Spleen (tissue), 11 donors: ENCODE measurements at regions not wholly inside any gene's neighbourhood (a gene's known extent, or its start where the extent isn't known, plus 50 kb on each side); places are given as distances from the start of the nearest gene placed in this dataset.
A peak's percentile ranks its signal among the peaks of the same experiment; 100 is the strongest.

Experiments
- DNase-seq: peaks from one replicate; pipeline ENCODE4 v3.0.0-alpha.2; 2020
- H3K27ac ChIP-seq, 8 donors: fragments of 200-600 bp; sonication (generic) in 7 of 8; 1 replicate in 4 of 8; 2 replicates in 4 of 8; pipeline versions ENCODE4 v1.5.0 to v1.8.0; 2016 to 2021; ENCODE audit warnings: inconsistent platforms in 4 of 8, mild to moderate bottlenecking in 4 of 8, moderate library complexity in 1 of 8
- H3K27me3 ChIP-seq, 7 donors: fragments of 200-600 bp; sonication (generic) in 6 of 7; replicated peaks in 1 of 7; 1 replicate in 4 of 7; 2 replicates in 3 of 7; pipeline versions ENCODE4 v1.5.0 to v1.8.0; 2016 to 2021; ENCODE audit warnings: inconsistent platforms in 3 of 7, mild to moderate bottlenecking in 1 of 7
- H3K36me3 ChIP-seq, 6 donors: fragments of 200-600 bp; sonication (generic) in 5 of 6; 1 replicate in 4 of 6; 2 replicates in 2 of 6; pipeline versions ENCODE4 v1.5.0 to v1.8.0; 2016 to 2021; ENCODE audit warnings: inconsistent platforms in 2 of 6
- H3K4me1 ChIP-seq, 6 donors: fragments of 200-600 bp; sonication (generic) in 5 of 6; 1 replicate in 3 of 6; 2 replicates in 3 of 6; pipeline versions ENCODE4 v1.5.0 to v1.8.0; 2016 to 2021; ENCODE audit warnings: inconsistent platforms in 3 of 6
- H3K4me3 ChIP-seq, 8 donors: fragments of 200-600 bp; sonication (generic) in 7 of 8; 1 replicate in 4 of 8; 2 replicates in 4 of 8; pipeline versions ENCODE4 v1.5.0 to v1.8.0; 2016 to 2021; ENCODE audit warnings: inconsistent platforms in 4 of 8, mild to moderate bottlenecking in 4 of 8, moderate library complexity in 2 of 8
- H3K9me3 ChIP-seq, 8 donors: fragments of 200-600 bp; sonication (generic) in 7 of 8; 1 replicate in 4 of 8; 2 replicates in 4 of 8; pipeline versions ENCODE4 v1.5.0 to v1.8.0; 2016 to 2021; ENCODE audit warnings: inconsistent platforms in 4 of 8
- POLR2A ChIP-seq, 3 donors: fragments of 450-650 bp; IDR thresholded peaks; one replicate each; pipeline ENCODE4 v1.5.1; 2017; ENCODE audit warnings: antibody characterized with exemption in 3 of 3, mild to moderate bottlenecking in 1 of 3
- POLR2AphosphoS5 ChIP-seq, 3 donors: sonication (generic); formaldehyde crosslinking; IDR thresholded peaks; one replicate each; pipeline ENCODE4 v1.5.1; 2017; ENCODE audit warnings: antibody characterized with exemption in 3 of 3
- WGBS, 5 donors: extraction: QIAGEN DNeasy Blood & Tissue Kit in 3 of 5; methylation state at CpG; one replicate each; pipeline versions ENCODE4 v1.1.5 to v1.1.7; 2013 to 2018; 5-methylcytosine and 5-hydroxymethylcytosine counted together
- intact Hi-C: fragments of 100-400 bp; cut with DNase I; formaldehyde crosslinking; loops from one replicate; pipeline ENCODE4 v1.15.0; 2023; ENCODE audit warnings: low total_unique reads
- TF ChIP-seq, protein P1 (sequence below), 11 experiments: fragments of 200-600 bp in 7 of 11; fragments of 450-650 bp in 4 of 11; sonication (generic) in 4 of 11; IDR thresholded peaks in 8 of 11; conservative IDR thresholded peaks in 3 of 11; 1 replicate in 7 of 11; 2 replicates in 4 of 11; pipeline versions ENCODE4 v1.4.0 to v1.8.0; 2016 to 2021; ENCODE audit warnings: antibody characterized with exemption in 11 of 11, inconsistent platforms in 4 of 11, mild to moderate bottlenecking in 1 of 11
- donor health status: healthy with polysubstance abuse.
- donor health status: DM: no; HTN: no; CAD: no; lungs with moderate emphysema.
- donor health status: DM: no; HTN: no; CAD: no.
- donor health status: Bipolar disorder and iron deficiency.
- donor health status: healthy.
- donor health status: DM: no; HTN: no; CAD: no.
- donor health status: DM: yes; HTN: yes; CAD: no.

GRCh38 chr20:22248051-22248667, 336.2 kb downstream of the FOXA2 start:
- intact Hi-C loops = no loop called here
- no peak overlapping the region for H3K27ac ChIP-seq
- H3K4me3 ChIP-seq = no peak overlapping the region
- H3K4me1 ChIP-seq = no peaks in the 10 kb centered on the region
- TF ChIP-seq, protein P1, sequence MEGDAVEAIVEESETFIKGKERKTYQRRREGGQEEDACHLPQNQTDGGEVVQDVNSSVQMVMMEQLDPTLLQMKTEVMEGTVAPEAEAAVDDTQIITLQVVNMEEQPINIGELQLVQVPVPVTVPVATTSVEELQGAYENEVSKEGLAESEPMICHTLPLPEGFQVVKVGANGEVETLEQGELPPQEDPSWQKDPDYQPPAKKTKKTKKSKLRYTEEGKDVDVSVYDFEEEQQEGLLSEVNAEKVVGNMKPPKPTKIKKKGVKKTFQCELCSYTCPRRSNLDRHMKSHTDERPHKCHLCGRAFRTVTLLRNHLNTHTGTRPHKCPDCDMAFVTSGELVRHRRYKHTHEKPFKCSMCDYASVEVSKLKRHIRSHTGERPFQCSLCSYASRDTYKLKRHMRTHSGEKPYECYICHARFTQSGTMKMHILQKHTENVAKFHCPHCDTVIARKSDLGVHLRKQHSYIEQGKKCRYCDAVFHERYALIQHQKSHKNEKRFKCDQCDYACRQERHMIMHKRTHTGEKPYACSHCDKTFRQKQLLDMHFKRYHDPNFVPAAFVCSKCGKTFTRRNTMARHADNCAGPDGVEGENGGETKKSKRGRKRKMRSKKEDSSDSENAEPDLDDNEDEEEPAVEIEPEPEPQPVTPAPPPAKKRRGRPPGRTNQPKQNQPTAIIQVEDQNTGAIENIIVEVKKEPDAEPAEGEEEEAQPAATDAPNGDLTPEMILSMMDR (IDR thresholded peaks at IDR 0.05 in 8 of 11, conservative IDR thresholded peaks at IDR 0.05 in 3 of 11) = peak in 3 of 11 experiments; percentile 16 to 25 (median 19)
- no peak for TF ChIP-seq POLR2AphosphoS5 (IDR thresholded peaks at IDR 0.05)
- WGBS, 5 donors = 33 to 43% (median 39%) methylated on average over 5 of the region's 5 CpGs
- no peaks in the 10 kb centered on the region for H3K9me3 ChIP-seq
- no peak for DNase-seq
- H3K27me3 ChIP-seq = no peaks in the 10 kb centered on the region
- no peaks in the 10 kb centered on the region for H3K36me3 ChIP-seq

- Histone ChIP-seq H3K9me3 (no peaks in the 10 kb centered on the region), H3K4me3 (no peak overlapping the region), H3K36me3 (no peaks in the 10 kb centered on the region), H3K27me3 (no peaks in the 10 kb centered on the region), H3K27ac (no peak overlapping the region), H3K4me1 (no peaks in the 10 kb centered on the region)
- TF ChIP-seq, protein P1 (IDR thresholded peaks at IDR 0.05 in 8 of 11, conservative IDR thresholded peaks at IDR 0.05 in 3 of 11) = no peak
- TF ChIP-seq POLR2AphosphoS5 (IDR thresholded peaks at IDR 0.05) = no peak
- TF ChIP-seq POLR2A (IDR thresholded peaks at IDR 0.05) = no peak
- 61 to 79% (median 72%) methylated on average over 3 of the region's 3 CpGs for WGBS, 5 donors
- intact Hi-C loops = no loop called here
- DNase-seq = no peak
Observed at GRCh38 chr20:22245139-22245538, 339.2 kb downstream of the FOXA2 start.

DNA sequence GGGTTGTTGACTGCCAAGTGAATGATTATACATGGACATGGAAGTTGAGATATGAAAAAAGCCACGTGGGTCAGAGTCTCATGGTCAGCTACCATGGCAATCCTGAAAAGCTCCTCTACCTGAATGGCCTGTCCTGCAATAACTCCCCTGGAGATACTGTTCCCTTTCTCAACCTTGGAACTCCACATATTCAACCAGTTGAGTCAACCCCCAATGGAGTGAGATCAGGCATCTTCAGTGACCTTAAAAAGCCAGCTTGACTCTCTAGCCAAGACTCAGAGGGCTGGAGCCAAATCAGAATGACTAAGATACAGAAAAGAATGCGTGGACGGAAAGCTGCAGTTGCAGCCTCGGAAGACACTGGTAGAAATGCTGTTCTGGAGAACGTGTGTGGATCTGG, 341.3 kb downstream of the FOXA2 start:
- no peaks in the 10 kb centered on the region for H3K4me1 ChIP-seq
- H3K27ac ChIP-seq = no peak overlapping the region
- H3K27me3 ChIP-seq = no peaks in the 10 kb centered on the region
- H3K4me3 ChIP-seq = no peak overlapping the region
- H3K9me3 ChIP-seq = no peaks in the 10 kb centered on the region
- TF ChIP-seq, protein P1 (IDR thresholded peaks at IDR 0.05 in 8 of 11, conservative IDR thresholded peaks at IDR 0.05 in 3 of 11) = no peak
- no peak for TF ChIP-seq POLR2A (IDR thresholded peaks at IDR 0.05)
- TF ChIP-seq POLR2AphosphoS5 (IDR thresholded peaks at IDR 0.05) = no peak
- 74 to 80% (median 78%) methylated on average over 5 of the region's 5 CpGs for WGBS, 5 donors
- H3K36me3 ChIP-seq = no peaks in the 10 kb centered on the region
- no peak for DNase-seq
- intact Hi-C loops = no loop called here

GRCh38 chr20:22241609-22242008, 342.8 kb downstream of the FOXA2 start:
- intact Hi-C loops = no loop called here
- Histone ChIP-seq H3K9me3 (no peaks in the 10 kb centered on the region), H3K36me3 (no peaks in the 10 kb centered on the region), H3K27ac (no peak overlapping the region), H3K4me3 (no peak overlapping the region), H3K4me1 (no peaks in the 10 kb centered on the region), H3K27me3 (no peaks in the 10 kb centered on the region)
- no peak for TF ChIP-seq POLR2A (IDR thresholded peaks at IDR 0.05)
- TF ChIP-seq, protein P1 (IDR thresholded peaks at IDR 0.05 in 8 of 11, conservative IDR thresholded peaks at IDR 0.05 in 3 of 11) = no peak
- TF ChIP-seq POLR2AphosphoS5 (IDR thresholded peaks at IDR 0.05) = no peak
- no peak for DNase-seq
- WGBS, 5 donors = 61 to 100% (median 83%) methylated on average over 1 of the region's 1 CpG
